Upper lobe of right lung (tissue), 1 donor: ENCODE measurements at regions not wholly inside any gene's neighbourhood (a gene's known extent, or its start where the extent isn't known, plus 50 kb on each side); places are given as distances from the start of the nearest gene placed in this dataset.

Source experiments
- ATAC-seq: fragments of 200-7000 bp; cut with Tn5 transposase; one replicate; pipeline ENCODE4 v1.9.1; 2020; ENCODE audit warnings: mild to moderate bottlenecking, moderate library complexity
- DNase-seq: peaks from one replicate; pipeline ENCODE4 v3.0.0-alpha.2; 2020
- H3K27ac ChIP-seq: fragments of 200-600 bp; one replicate; pipeline ENCODE4 v1.8.0; 2022
- H3K27me3 ChIP-seq: fragments of 200-600 bp; one replicate; pipeline ENCODE4 v1.8.0; 2022; ENCODE audit warnings: mild to moderate bottlenecking
- H3K36me3 ChIP-seq: fragments of 200-600 bp; one replicate; pipeline ENCODE4 v1.8.0; 2022
- H3K4me1 ChIP-seq: fragments of 200-600 bp; one replicate; pipeline ENCODE4 v1.8.0; 2022
- H3K4me3 ChIP-seq: fragments of 200-600 bp; one replicate; pipeline ENCODE4 v1.8.0; 2022; ENCODE audit warnings: mild to moderate bottlenecking
- H3K9me3 ChIP-seq: fragments of 200-600 bp; one replicate; pipeline ENCODE4 v1.8.0; 2022
- intact Hi-C: fragments of 100-400 bp; cut with DNase I; formaldehyde crosslinking; loops from one replicate; pipeline ENCODE4 v1.11.0; 2022
- TF ChIP-seq, protein P1 (sequence below): fragments of 200-600 bp; IDR thresholded peaks from one replicate; pipeline ENCODE4 v1.8.0; 2022; ENCODE audit warnings: antibody characterized with exemption
- donor health status: DM: no; HTN: yes; CAD: no; lungs with severe emphysema.

DNA sequence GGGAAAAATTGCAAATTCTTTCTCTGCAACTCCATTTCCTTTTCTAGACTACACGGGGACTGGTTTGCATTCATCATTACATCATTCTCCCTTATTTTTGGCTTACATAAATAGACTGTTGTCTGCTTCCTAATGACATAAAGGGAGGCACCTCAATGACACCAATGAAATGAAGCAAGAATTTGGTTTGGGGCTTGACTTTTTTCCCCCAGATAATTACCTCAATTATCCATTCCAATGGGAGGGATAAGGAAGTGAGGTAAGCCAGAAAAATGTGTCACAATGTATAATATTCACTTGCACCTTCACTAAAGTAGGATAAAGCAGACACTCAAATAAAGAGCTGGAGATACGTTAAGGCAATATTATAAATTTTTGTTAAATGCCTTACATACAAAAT, 240.6 kb upstream of the GRIP1 start:
- Histone ChIP-seq H3K4me3 (no peak overlapping the region), H3K36me3 (no peaks in the 10 kb centered on the region), H3K27me3 (no peaks in the 10 kb centered on the region), H3K27ac (no peak overlapping the region), H3K9me3 (no peaks in the 10 kb centered on the region), H3K4me1 (no peaks in the 10 kb centered on the region)
- DNase-seq (no peak), ATAC-seq (no peak)
- TF ChIP-seq, protein P1, sequence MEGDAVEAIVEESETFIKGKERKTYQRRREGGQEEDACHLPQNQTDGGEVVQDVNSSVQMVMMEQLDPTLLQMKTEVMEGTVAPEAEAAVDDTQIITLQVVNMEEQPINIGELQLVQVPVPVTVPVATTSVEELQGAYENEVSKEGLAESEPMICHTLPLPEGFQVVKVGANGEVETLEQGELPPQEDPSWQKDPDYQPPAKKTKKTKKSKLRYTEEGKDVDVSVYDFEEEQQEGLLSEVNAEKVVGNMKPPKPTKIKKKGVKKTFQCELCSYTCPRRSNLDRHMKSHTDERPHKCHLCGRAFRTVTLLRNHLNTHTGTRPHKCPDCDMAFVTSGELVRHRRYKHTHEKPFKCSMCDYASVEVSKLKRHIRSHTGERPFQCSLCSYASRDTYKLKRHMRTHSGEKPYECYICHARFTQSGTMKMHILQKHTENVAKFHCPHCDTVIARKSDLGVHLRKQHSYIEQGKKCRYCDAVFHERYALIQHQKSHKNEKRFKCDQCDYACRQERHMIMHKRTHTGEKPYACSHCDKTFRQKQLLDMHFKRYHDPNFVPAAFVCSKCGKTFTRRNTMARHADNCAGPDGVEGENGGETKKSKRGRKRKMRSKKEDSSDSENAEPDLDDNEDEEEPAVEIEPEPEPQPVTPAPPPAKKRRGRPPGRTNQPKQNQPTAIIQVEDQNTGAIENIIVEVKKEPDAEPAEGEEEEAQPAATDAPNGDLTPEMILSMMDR, result no peak
- intact Hi-C loops, result no loop called here

DNA sequence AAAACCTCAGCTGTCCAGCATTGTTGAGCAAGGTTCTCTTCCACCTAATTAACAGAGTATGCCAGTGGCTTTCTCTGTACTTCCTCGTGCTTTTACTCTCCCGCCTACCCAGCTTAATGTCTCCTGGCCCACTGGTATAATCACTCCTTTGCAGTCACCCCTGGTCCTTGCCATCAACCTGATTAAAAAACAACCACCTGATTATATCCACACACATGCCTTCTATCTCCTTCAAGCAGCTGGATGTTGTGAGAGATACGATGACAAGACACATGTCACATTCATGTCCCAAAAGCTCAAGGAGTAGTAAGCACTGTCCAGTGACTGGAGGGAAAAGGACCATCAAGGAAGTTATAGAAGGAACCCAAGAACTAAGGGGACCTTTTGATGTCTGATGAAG, 241.3 kb upstream of the GRIP1 start:
- Histone ChIP-seq H3K9me3 (no peaks in the 10 kb centered on the region), H3K4me1 (no peaks in the 10 kb centered on the region), H3K36me3 (no peaks in the 10 kb centered on the region), H3K27ac (no peak overlapping the region), H3K4me3 (no peak overlapping the region), H3K27me3 (no peaks in the 10 kb centered on the region)
- TF ChIP-seq, protein P1, result no peak
- ATAC-seq (no peak), DNase-seq (no peak)
- intact Hi-C loops, result no loop called here

DNA sequence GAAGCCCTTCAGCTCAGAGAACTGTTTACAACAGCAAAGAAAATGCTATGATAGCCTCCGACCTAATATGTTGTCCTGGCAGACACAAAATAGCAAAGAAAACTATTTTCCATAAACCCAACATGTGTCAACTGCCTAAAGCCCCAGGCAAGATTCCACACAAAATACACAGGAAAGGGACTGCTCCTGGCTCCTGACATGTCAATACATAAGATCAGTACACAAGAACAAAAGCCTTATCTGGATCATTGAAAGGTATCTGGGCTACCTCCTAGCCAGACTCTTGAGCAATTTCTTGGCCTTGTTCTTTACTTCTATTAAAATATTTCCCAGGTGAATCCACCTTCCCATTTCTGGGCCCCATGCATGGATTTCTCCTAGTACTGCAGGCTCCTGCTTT, 242.3 kb upstream of the GRIP1 start:
- intact Hi-C loops, result no loop called here
- DNase-seq (no peak), ATAC-seq (no peak)
- H3K36me3 ChIP-seq, result no peaks in the 10 kb centered on the region
- no peak overlapping the region for H3K4me3 ChIP-seq
- no peaks in the 10 kb centered on the region for H3K4me1 ChIP-seq
- H3K9me3 ChIP-seq, result no peaks in the 10 kb centered on the region
- H3K27me3 ChIP-seq, result no peaks in the 10 kb centered on the region
- TF ChIP-seq, protein P1, result no peak
- no peak overlapping the region for H3K27ac ChIP-seq

DNA sequence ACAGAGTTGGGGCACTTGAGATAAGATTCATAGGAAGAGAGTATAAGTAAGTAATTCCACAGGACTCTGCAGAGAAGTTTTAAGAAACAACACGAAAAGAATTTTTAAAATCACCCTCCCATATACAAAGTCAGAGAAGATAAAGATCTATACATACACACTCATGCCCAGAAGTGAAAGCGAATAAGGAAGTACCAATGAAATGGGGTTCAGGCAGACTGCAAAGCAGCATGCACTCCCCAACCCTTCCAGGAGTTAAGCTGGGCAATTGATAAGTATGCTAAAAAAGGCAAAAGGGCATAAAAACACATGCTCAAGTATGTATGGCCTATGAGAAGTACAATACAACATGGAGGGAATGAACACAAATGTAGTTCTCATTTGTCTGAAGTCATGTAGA, 246.2 kb upstream of the GRIP1 start:
- TF ChIP-seq, protein P1, result no peak
- intact Hi-C loops, result no loop called here
- H3K4me3 ChIP-seq, result no peak overlapping the region
- H3K27me3 ChIP-seq, result no peaks in the 10 kb centered on the region
- no peak overlapping the region for H3K27ac ChIP-seq
- no peaks in the 10 kb centered on the region for H3K9me3 ChIP-seq
- no peaks in the 10 kb centered on the region for H3K36me3 ChIP-seq
- no peak for ATAC-seq
- no peak for DNase-seq
- H3K4me1 ChIP-seq, result no peaks in the 10 kb centered on the region

DNA sequence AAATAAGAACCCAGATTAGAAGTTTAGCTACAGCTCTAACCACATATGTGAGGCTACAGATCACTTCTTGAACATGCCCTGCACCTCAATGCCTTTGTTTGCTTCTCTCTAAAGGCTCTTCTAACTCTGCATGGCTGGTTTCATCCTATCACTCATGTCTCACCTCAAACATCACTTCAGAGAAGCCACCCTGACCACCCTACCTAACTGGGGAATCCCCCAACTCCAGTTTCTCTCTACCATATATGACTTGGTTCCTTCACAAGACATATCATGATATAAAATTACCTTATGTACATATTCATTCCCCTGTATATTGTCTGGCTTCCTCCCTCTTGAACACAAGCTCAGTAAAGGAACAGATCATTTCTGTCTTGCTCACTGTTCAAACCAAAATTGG, 250.2 kb upstream of the GRIP1 start:
- Histone ChIP-seq H3K27ac (no peak overlapping the region), H3K27me3 (no peaks in the 10 kb centered on the region), H3K4me1 (no peaks in the 10 kb centered on the region), H3K9me3 (no peaks in the 10 kb centered on the region), H3K36me3 (no peaks in the 10 kb centered on the region), H3K4me3 (no peak overlapping the region)
- DNase-seq (no peak), ATAC-seq (no peak)
- TF ChIP-seq, protein P1, result no peak
- intact Hi-C loops, result no loop called here

DNA sequence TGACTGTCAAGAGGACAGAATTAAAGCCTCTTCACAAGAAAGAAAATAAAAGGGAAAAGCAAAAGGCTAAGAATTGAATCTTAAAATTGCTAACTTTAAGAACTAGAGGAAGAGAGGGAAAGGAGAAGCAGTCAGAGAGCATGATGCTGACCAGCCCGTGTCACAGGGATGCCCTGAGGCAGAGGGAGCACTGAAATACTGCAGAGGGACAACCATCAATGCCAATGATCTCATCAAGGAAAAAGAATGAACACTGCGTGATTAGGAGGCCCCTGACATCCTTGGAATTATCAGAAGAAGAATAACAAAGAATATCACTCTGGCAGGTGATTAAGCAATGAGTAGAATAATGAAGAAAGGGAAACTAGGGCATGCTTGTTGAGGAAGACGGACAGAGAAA, 252.2 kb upstream of the GRIP1 start:
- TF ChIP-seq, protein P1, result no peak

More for the DNA sequence above, 252.2 kb upstream of the GRIP1 start:
- Histone ChIP-seq H3K27ac (no peak overlapping the region), H3K9me3 (no peaks in the 10 kb centered on the region), H3K4me1 (no peaks in the 10 kb centered on the region), H3K36me3 (no peaks in the 10 kb centered on the region), H3K27me3 (no peaks in the 10 kb centered on the region), H3K4me3 (no peak overlapping the region)
- no peak for ATAC-seq
- DNase-seq, result no peak
- intact Hi-C loops, result no loop called here
